WTC11 (cell line): ENCODE measurements at regions not wholly inside any gene's neighbourhood (a gene's known extent, or its start where the extent isn't known, plus 50 kb on each side); places are given as distances from the start of the nearest gene placed in this dataset.

Experiments used
- ATAC-seq: fragments of 200-7000 bp; cut with Tn5 transposase; 2 replicates; pipeline ENCODE4 v1.10.0; 2021; ENCODE audit warnings: mild to moderate bottlenecking, moderate library complexity
- CTCF ChIA-PET: fragments of 300-600 bp; sonication (Branson Sonifier 250); formaldehyde crosslinking; loops from one replicate; lab custom pipeline; 2021; ENCODE audit warnings: antibody characterized with exemption; lab: Charles Lee
- POLR2A ChIA-PET: fragments of 350-600 bp; sonication (Branson Sonifier 250); formaldehyde crosslinking; loops from one replicate; lab custom pipeline; 2021; ENCODE audit warnings: antibody characterized with exemption; lab: Charles Lee
- DNase-seq: peaks from one replicate; pipeline ENCODE4 v3.0.0; 2021; ENCODE audit warnings: low spot score
- H3K27ac Mint-ChIP-seq: 2 replicates; pipeline ENCODE4 v1.8.0; 2021; ENCODE audit warnings: mixed read lengths
- H3K27me3 Mint-ChIP-seq: 2 replicates; pipeline ENCODE4 v1.8.0; 2021; ENCODE audit warnings: low read depth, mild to moderate bottlenecking, moderate library complexity, mixed read lengths
- H3K36me3 Mint-ChIP-seq: 2 replicates; pipeline ENCODE4 v1.8.0; 2021; ENCODE audit warnings: mixed read lengths
- H3K4me1 Mint-ChIP-seq: 2 replicates; pipeline ENCODE4 v1.8.0; 2022; ENCODE audit warnings: mixed read lengths
- H3K4me3 Mint-ChIP-seq: 2 replicates; pipeline ENCODE4 v1.8.0; 2021; ENCODE audit warnings: mild to moderate bottlenecking, moderate library complexity, mixed read lengths
- H3K9me3 Mint-ChIP-seq: 2 replicates; pipeline ENCODE4 v1.8.0; 2021; ENCODE audit warnings: mixed read lengths
- ATF1 ChIP-seq: sonication (generic); formaldehyde crosslinking; IDR thresholded peaks from 2 replicates; pipeline ENCODE4 v1.8.1; 2023; ENCODE audit warnings: mild to moderate bottlenecking, moderate library complexity, missing genetic modification reagents
- ATF6 ChIP-seq: sonication (generic); formaldehyde crosslinking; IDR thresholded peaks from 2 replicates; pipeline ENCODE4 v1.8.1; 2023; ENCODE audit warnings: mild to moderate bottlenecking, missing genetic modification reagents
- CBFB ChIP-seq: sonication (generic); formaldehyde crosslinking; IDR thresholded peaks from 2 replicates; pipeline ENCODE4 v1.8.1; 2022; ENCODE audit warnings: mild to moderate bottlenecking, low read depth, missing genetic modification reagents
- CDX4 ChIP-seq: fragments of 250-450 bp; sonication (Bioruptor Pico); IDR thresholded peaks from 2 replicates; pipeline ENCODE4 v1.9.0; 2021; ENCODE audit warnings: moderate library complexity, mild to moderate bottlenecking, inconsistent platforms, borderline replicate concordance
- E2F1 ChIP-seq: sonication (generic); formaldehyde crosslinking; IDR thresholded peaks from 2 replicates; pipeline ENCODE4 v1.8.0; 2022; ENCODE audit warnings: mild to moderate bottlenecking, missing genetic modification reagents
- ELF4 ChIP-seq: sonication (generic); formaldehyde crosslinking; IDR thresholded peaks from 2 replicates; pipeline ENCODE4 v1.8.1; 2022; ENCODE audit warnings: low read depth, mild to moderate bottlenecking, moderate library complexity, missing genetic modification reagents
- EMX1 ChIP-seq: fragments of 250-450 bp; sonication (Bioruptor Pico); IDR thresholded peaks from 2 replicates; pipeline ENCODE4 v1.8.0; 2021; ENCODE audit warnings: mild to moderate bottlenecking
- ESRRA ChIP-seq: sonication (generic); formaldehyde crosslinking; IDR thresholded peaks from 2 replicates; pipeline ENCODE4 v1.8.1; 2022; ENCODE audit warnings: mild to moderate bottlenecking, missing genetic modification reagents, borderline replicate concordance
- ETV6 ChIP-seq: sonication (generic); formaldehyde crosslinking; IDR thresholded peaks from 2 replicates; pipeline ENCODE4 v1.8.1; 2022; ENCODE audit warnings: mild to moderate bottlenecking, missing genetic modification reagents
- GABPB1 ChIP-seq: sonication (generic); formaldehyde crosslinking; IDR thresholded peaks from 2 replicates; pipeline ENCODE4 v1.8.1; 2023; ENCODE audit warnings: mild to moderate bottlenecking, missing genetic modification reagents
- GRHL2 ChIP-seq: fragments of 250-450 bp; sonication (Bioruptor Pico); IDR thresholded peaks from 2 replicates; pipeline ENCODE4 v1.8.0; 2022; ENCODE audit warnings: mild to moderate bottlenecking, moderate library complexity; ENCODE audit not compliant: insufficient replicate concordance, severe bottlenecking
- GTF2I ChIP-seq: fragments of 250-450 bp; sonication (Bioruptor Pico); conservative IDR thresholded peaks from 2 replicates; pipeline ENCODE4 v1.4.0; 2021; ENCODE audit warnings: mild to moderate bottlenecking
- IRF1 ChIP-seq: sonication (generic); formaldehyde crosslinking; IDR thresholded peaks from 2 replicates; pipeline ENCODE4 v1.8.0; 2023; ENCODE audit warnings: missing genetic modification reagents
- JUN ChIP-seq: sonication (generic); formaldehyde crosslinking; IDR thresholded peaks from 2 replicates; pipeline ENCODE4 v1.8.0; 2023; ENCODE audit warnings: mild to moderate bottlenecking, missing genetic modification reagents
- MAX ChIP-seq: sonication (generic); formaldehyde crosslinking; IDR thresholded peaks from 2 replicates; pipeline ENCODE4 v1.8.0; 2022; ENCODE audit warnings: mild to moderate bottlenecking, missing genetic modification reagents
- MYBL2 ChIP-seq: sonication (generic); formaldehyde crosslinking; IDR thresholded peaks from 2 replicates; pipeline ENCODE4 v1.8.1; 2023; ENCODE audit warnings: mild to moderate bottlenecking, moderate library complexity, missing genetic modification reagents
- NFYB ChIP-seq: sonication (generic); formaldehyde crosslinking; conservative IDR thresholded peaks from 2 replicates; pipeline ENCODE4 v1.8.0; 2022; ENCODE audit warnings: low read depth, missing genetic modification reagents
- NR1H2 ChIP-seq: sonication (generic); formaldehyde crosslinking; IDR thresholded peaks from 2 replicates; pipeline ENCODE4 v1.9.0; 2021; ENCODE audit warnings: mild to moderate bottlenecking, moderate library complexity, missing genetic modification reagents
- PRDM15 ChIP-seq: sonication (generic); formaldehyde crosslinking; IDR thresholded peaks from 2 replicates; pipeline ENCODE4 v1.8.0; 2022; ENCODE audit warnings: missing genetic modification reagents
- PRRX2 ChIP-seq: fragments of 250-450 bp; sonication (Bioruptor Pico); IDR thresholded peaks from 2 replicates; pipeline ENCODE4 v1.8.0; 2021; ENCODE audit warnings: mild to moderate bottlenecking
- RELA ChIP-seq: sonication (generic); formaldehyde crosslinking; IDR thresholded peaks from 2 replicates; pipeline ENCODE4 v1.8.1; 2022; ENCODE audit warnings: missing genetic modification reagents, mild to moderate bottlenecking, borderline replicate concordance
- SOX15 ChIP-seq: fragments of 250-450 bp; sonication (Bioruptor Pico); IDR thresholded peaks from 2 replicates; pipeline ENCODE4 v1.9.0; 2021; ENCODE audit warnings: mild to moderate bottlenecking
- TEAD4 ChIP-seq: sonication (generic); formaldehyde crosslinking; IDR thresholded peaks from 2 replicates; pipeline ENCODE4 v1.8.0; 2022; ENCODE audit warnings: mild to moderate bottlenecking, missing genetic modification reagents
- ZNF425 ChIP-seq: fragments of 250-450 bp; sonication (Bioruptor Pico); conservative IDR thresholded peaks from 2 replicates; pipeline ENCODE4 v1.9.0; 2021; ENCODE audit warnings: mild to moderate bottlenecking
- ZNF671 ChIP-seq: fragments of 250-450 bp; sonication (Bioruptor Pico); IDR thresholded peaks from 2 replicates; pipeline ENCODE4 v1.8.0; 2021; ENCODE audit warnings: mild to moderate bottlenecking

GRCh38 chr18:56391931-56392590 lies 246.3 kb downstream of the TXNL1 start (continued):
- TF ChIP-seq ZNF425 (CRISPR knock-in tag), result no peak
- no peak for TF ChIP-seq EMX1 (CRISPR knock-in tag)
- no peak for TF ChIP-seq RELA (CRISPR knock-in tag)
- TF ChIP-seq IRF1 (CRISPR knock-in tag), result no peak
- no peak for TF ChIP-seq NR1H2
- TF ChIP-seq TEAD4, result no peak
- TF ChIP-seq ESRRA (CRISPR knock-in tag), result no peak

GRCh38 chr18:56390626-56391025 lies 247.8 kb downstream of the TXNL1 start:
- DNase-seq, result no peak
- Mint-ChIP-seq H3K9me3 (no peaks in the 10 kb centered on the region), H3K4me1 (no peaks in the 10 kb centered on the region)
- TF ChIP-seq ZNF425 (CRISPR knock-in tag) (no peak), PRDM15 (no peak), ATF6 (CRISPR knock-in tag) (no peak), SOX15 (CRISPR knock-in tag) (no peak), NFYB (CRISPR knock-in tag) (no peak), MAX (CRISPR knock-in tag) (no peak), PRRX2 (CRISPR knock-in tag) (no peak), GRHL2 (CRISPR knock-in tag) (no peak), GABPB1 (CRISPR knock-in tag) (no peak), E2F1 (CRISPR knock-in tag) (no peak), ZNF671 (CRISPR knock-in tag) (no peak), ATF1 (CRISPR knock-in tag) (no peak), ESRRA (CRISPR knock-in tag) (no peak), GTF2I (no peak), CBFB (CRISPR knock-in tag) (no peak), ELF4 (CRISPR knock-in tag) (no peak), ETV6 (CRISPR knock-in tag) (no peak), MYBL2 (CRISPR knock-in tag) (no peak), CDX4 (CRISPR knock-in tag) (no peak), JUN (CRISPR knock-in tag) (no peak)
- TF ChIP-seq, all 79 proteins: peak for 0
- Mint-ChIP-seq H3K27ac (no peak overlapping the region), H3K4me3 (no peak overlapping the region), H3K27me3 (no peaks in the 10 kb centered on the region), H3K36me3 (no peaks in the 10 kb centered on the region)
- ChIA-PET POLR2A (no interaction called here), CTCF (no interaction called here)
- ATAC-seq, result no peak
